Mesenchymal stem cell (in vitro differentiated cells and primary cell): ENCODE measurements at regions not wholly inside any gene's neighbourhood (a gene's known extent, or its start where the extent isn't known, plus 50 kb on each side); places are given as distances from the start of the nearest gene placed in this dataset.
A peak's percentile ranks its signal among the peaks of the same experiment; 100 is the strongest.

Source experiments
- DNase-seq: peaks from one replicate; pipeline ENCODE4 v3.0.0-alpha.2; 2013
- H2AFZ ChIP-seq: one replicate; pipeline ENCODE4 v1.6.1; 2013; ENCODE audit warnings: low read depth, mild to moderate bottlenecking, control low read depth, inconsistent platforms, low read length, moderate library complexity
- H2AK5ac ChIP-seq: 2 replicates; pipeline ENCODE4 v1.6.1; 2013; ENCODE audit warnings: low read length, moderate library complexity, mild to moderate bottlenecking, inconsistent platforms; ENCODE audit not compliant: severe bottlenecking
- H2BK120ac ChIP-seq: one replicate; pipeline ENCODE4 v1.6.1; 2013; ENCODE audit warnings: low read depth, mild to moderate bottlenecking, inconsistent platforms, low read length, moderate library complexity
- H2BK12ac ChIP-seq, 2 experiments: one replicate each; pipeline ENCODE4 v1.6.1; 2013; ENCODE audit warnings: inconsistent platforms in 2 of 2, low read length in 2 of 2, mild to moderate bottlenecking in 2 of 2, moderate library complexity in 2 of 2, control low read depth in 1 of 2
- H2BK15ac ChIP-seq: one replicate; pipeline ENCODE4 v1.6.1; 2013; ENCODE audit warnings: mild to moderate bottlenecking, low read depth, inconsistent platforms; ENCODE audit not compliant: poor library complexity, severe bottlenecking
- H2BK5ac ChIP-seq: 2 replicates; pipeline ENCODE4 v1.6.1; 2013; ENCODE audit warnings: low read depth, mild to moderate bottlenecking, low read length, control low read depth, inconsistent platforms; ENCODE audit not compliant: poor library complexity, severe bottlenecking
- H3K14ac ChIP-seq, 2 experiments: one replicate each; pipeline ENCODE4 v1.6.1; 2013; ENCODE audit warnings: inconsistent platforms in 2 of 2, low read length in 2 of 2, control low read depth in 1 of 2, mild to moderate bottlenecking in 1 of 2, moderate library complexity in 1 of 2
- H3K18ac ChIP-seq, 2 experiments: one replicate each; pipeline ENCODE4 v1.6.1; 2013; ENCODE audit warnings: inconsistent platforms in 2 of 2, low read length in 2 of 2, control low read depth in 1 of 2, low read depth in 1 of 2, mild to moderate bottlenecking in 1 of 2
- H3K23ac ChIP-seq, 2 experiments: one replicate each; pipeline ENCODE4 v1.6.1; 2013; ENCODE audit warnings: inconsistent platforms in 2 of 2, low read length in 2 of 2, mild to moderate bottlenecking in 2 of 2, moderate library complexity in 2 of 2, control low read depth in 1 of 2
- H3K27ac ChIP-seq: 2 replicates; pipeline ENCODE4 v1.5.1; 2013; ENCODE audit warnings: mild to moderate bottlenecking, moderate library complexity, low read length, control low read depth, inconsistent platforms; ENCODE audit not compliant: poor library complexity, severe bottlenecking
- H3K27me3 ChIP-seq, 2 experiments: 2 replicates each; pipeline versions ENCODE4 v1.6.1 to v1.7.0; 2013; ENCODE audit warnings: low read length in 2 of 2, mild to moderate bottlenecking in 2 of 2, moderate library complexity in 2 of 2, control low read depth in 1 of 2, inconsistent platforms in 1 of 2; ENCODE audit not compliant: control insufficient read depth in 1 of 2, insufficient read depth in 1 of 2
- H3K36me3 ChIP-seq, 2 experiments: 2 replicates each; pipeline versions ENCODE4 v1.6.1 to v1.7.0; 2013; ENCODE audit warnings: low read length in 2 of 2, control low read depth in 1 of 2, inconsistent platforms in 1 of 2, low read depth in 1 of 2, mild to moderate bottlenecking in 1 of 2; ENCODE audit not compliant: insufficient read depth in 2 of 2, control insufficient read depth in 1 of 2
- H3K4ac ChIP-seq, 2 experiments: one replicate each; pipeline ENCODE4 v1.6.1; 2013; ENCODE audit warnings: inconsistent platforms in 2 of 2, low read length in 2 of 2, mild to moderate bottlenecking in 2 of 2, moderate library complexity in 2 of 2, control low read depth in 1 of 2, low read depth in 1 of 2
- H3K4me1 ChIP-seq: 2 replicates; pipeline ENCODE4 v1.6.1; 2013; ENCODE audit warnings: low read depth, low read length, control low read depth; ENCODE audit not compliant: control insufficient read depth, insufficient read depth
- H3K4me2 ChIP-seq: 2 replicates; pipeline ENCODE4 v1.6.1; 2013; ENCODE audit warnings: low read length, mild to moderate bottlenecking, inconsistent platforms; ENCODE audit not compliant: poor library complexity, severe bottlenecking
- H3K4me3 ChIP-seq, 2 experiments: 2 replicates each; pipeline versions ENCODE4 v1.5.1 to v1.7.0; 2013; ENCODE audit warnings: low read length in 2 of 2, mild to moderate bottlenecking in 2 of 2, control low read depth in 1 of 2, low read depth in 1 of 2; ENCODE audit not compliant: insufficient read depth in 1 of 2
- H3K79me1 ChIP-seq: replicated peaks from 2 replicates; pipeline ENCODE4 v1.6.1; 2013; ENCODE audit warnings: mild to moderate bottlenecking, control low read depth, low read length, inconsistent platforms; ENCODE audit not compliant: poor library complexity, severe bottlenecking
- H3K9ac ChIP-seq: 2 replicates; pipeline ENCODE4 v1.7.0; 2013; ENCODE audit warnings: mild to moderate bottlenecking, low read length, moderate library complexity
- H3K9me3 ChIP-seq: 2 replicates; pipeline ENCODE4 v1.7.0; 2013; ENCODE audit warnings: mild to moderate bottlenecking, low read length; ENCODE audit not compliant: control insufficient read depth
- H4K8ac ChIP-seq: one replicate; pipeline ENCODE4 v1.6.1; 2013; ENCODE audit warnings: inconsistent platforms, mild to moderate bottlenecking, low read length, moderate library complexity
- H4K91ac ChIP-seq: one replicate; pipeline ENCODE4 v1.6.1; 2013; ENCODE audit warnings: mild to moderate bottlenecking, low read length, inconsistent platforms
- WGBS: methylation state at CpG from one replicate; pipeline ENCODE4 v1.1.7; 2013; ENCODE audit warnings: mixed read lengths; 5-methylcytosine and 5-hydroxymethylcytosine counted together

GRCh38 chr12:124466216-124467128, 100.9 kb downstream of the NCOR2 start:
- H2AK5ac ChIP-seq = peak overlapping the region; percentile 57
- H3K4me2 ChIP-seq = no peak overlapping the region
- peak overlapping the region in 1 of 2 experiments; percentile 89 for H3K14ac ChIP-seq

GRCh38 chr12:124465473-124465872, 101.9 kb downstream of the NCOR2 start:
- peak overlapping the region; percentile 6 to 94 for H2BK12ac ChIP-seq
- H3K4me1 ChIP-seq = peaks cover 49% of the 10 kb centered on the region
- no peak overlapping the region for H2AFZ ChIP-seq
- peak overlapping the region; percentile 66 for H4K8ac ChIP-seq
- H3K4me3 ChIP-seq = no peak overlapping the region
- H3K23ac ChIP-seq = peak overlapping the region in 1 of 2 experiments; percentile 50
- H3K27me3 ChIP-seq = no peaks in the 10 kb centered on the region
- peak overlapping the region in 1 of 2 experiments; percentile 87 for H3K4ac ChIP-seq
- peak overlapping the region; percentile 87 for H2BK120ac ChIP-seq
- WGBS = 94% methylated on average over 1 of the region's 1 CpG
- H2BK5ac ChIP-seq = peak overlapping the region; percentile 59
- peak overlapping the region in 1 of 2 experiments; percentile 53 for H3K14ac ChIP-seq
- peak overlapping the region; percentile 96 for H4K91ac ChIP-seq
- H3K9me3 ChIP-seq = peaks cover 22% of the 10 kb centered on the region
- peak overlapping the region; percentile 80 for H3K27ac ChIP-seq
- H3K79me1 ChIP-seq = peaks cover 35% of the 10 kb centered on the region
- H2AK5ac ChIP-seq = peak overlapping the region; percentile 28
- H3K36me3 ChIP-seq = peaks cover 63 to 71% of the 10 kb centered on the region in 2 experiments
- H3K9ac ChIP-seq = no peak overlapping the region
- peak overlapping the region; percentile 68 to 98 for H3K18ac ChIP-seq
- H3K4me2 ChIP-seq = no peak overlapping the region
- no peak overlapping the region for H2BK15ac ChIP-seq
- no peak for DNase-seq

More at GRCh38 chr12:124466216-124467128, 100.9 kb downstream of the NCOR2 start:
- H3K18ac ChIP-seq = peak overlapping the region; percentile 85 to 98
- H2BK120ac ChIP-seq = peak overlapping the region; percentile 87
- H3K27ac ChIP-seq = peak overlapping the region; percentile 81
- H2AFZ ChIP-seq = no peak overlapping the region
- DNase-seq = peak; percentile 93
- H3K27me3 ChIP-seq = no peaks in the 10 kb centered on the region
- peak overlapping the region in 1 of 2 experiments; percentile 16 for H3K23ac ChIP-seq
- H2BK5ac ChIP-seq = no peak overlapping the region
- peaks cover 22% of the 10 kb centered on the region for H3K9me3 ChIP-seq
- no peak overlapping the region for H3K4me3 ChIP-seq
- 52% methylated on average over 28 of the region's 29 CpGs for WGBS
- H3K4me1 ChIP-seq = peaks cover 49% of the 10 kb centered on the region
- H3K4ac ChIP-seq = peak overlapping the region; percentile 92 to 97
- no peak overlapping the region for H3K9ac ChIP-seq
- H2BK15ac ChIP-seq = peak overlapping the region; percentile 19
- peak overlapping the region; percentile 96 for H4K91ac ChIP-seq
- peaks cover 35% of the 10 kb centered on the region for H3K79me1 ChIP-seq
- H2BK12ac ChIP-seq = peak overlapping the region; percentile 85 to 94
- H3K36me3 ChIP-seq = peaks cover 69 to 71% of the 10 kb centered on the region in 2 experiments
- H4K8ac ChIP-seq = peak overlapping the region; percentile 93

GRCh38 chr12:124464830-124465229, 102.6 kb downstream of the NCOR2 start:
- H3K27ac ChIP-seq = peak overlapping the region; percentile 46
- no peak overlapping the region for H3K14ac ChIP-seq
- H3K23ac ChIP-seq = no peak overlapping the region
- H3K79me1 ChIP-seq = peaks cover 37% of the 10 kb centered on the region
- peak overlapping the region in 1 of 2 experiments; percentile 51 for H3K4ac ChIP-seq
- no peak overlapping the region for H3K4me3 ChIP-seq
- peak overlapping the region; percentile 75 to 79 for H2BK12ac ChIP-seq
- H4K8ac ChIP-seq = peak overlapping the region; percentile 46
- H3K18ac ChIP-seq = peak overlapping the region; percentile 52 to 58
- peak overlapping the region; percentile 3 for H2AFZ ChIP-seq
- no peaks in the 10 kb centered on the region for H3K27me3 ChIP-seq
- H3K4me2 ChIP-seq = no peak overlapping the region
- peak overlapping the region; percentile 82 for H2BK15ac ChIP-seq
- H3K9ac ChIP-seq = no peak overlapping the region
- peaks cover 61 to 72% of the 10 kb centered on the region in 2 experiments for H3K36me3 ChIP-seq
- H2BK120ac ChIP-seq = no peak overlapping the region
- WGBS = 100% methylated on average over 3 of the region's 4 CpGs
- peak overlapping the region; percentile 28 for H2AK5ac ChIP-seq
- no peak for DNase-seq
- H3K9me3 ChIP-seq = peaks cover 16% of the 10 kb centered on the region
- H2BK5ac ChIP-seq = no peak overlapping the region
- peak overlapping the region; percentile 56 for H4K91ac ChIP-seq
- H3K4me1 ChIP-seq = peaks cover 52% of the 10 kb centered on the region

GRCh38 chr12:124464062-124464461, 103.3 kb downstream of the NCOR2 start:
- WGBS = 50% methylated on average over 4 of the region's 4 CpGs

More at GRCh38 chr12:124464062-124464461, 103.3 kb downstream of the NCOR2 start:
- Histone ChIP-seq H3K18ac (peak overlapping the region in 1 of 2 experiments; percentile 3), H4K8ac (no peak overlapping the region), H3K14ac (no peak overlapping the region), H2BK5ac (no peak overlapping the region), H3K36me3 (peaks cover 61 to 72% of the 10 kb centered on the region in 2 experiments), H3K9ac (no peak overlapping the region), H3K27ac (peak overlapping the region; percentile 82), H3K4me2 (no peak overlapping the region), H2AK5ac (peak overlapping the region; percentile 1), H3K23ac (no peak overlapping the region), H2BK12ac (no peak overlapping the region), H3K4me1 (peaks cover 52% of the 10 kb centered on the region), H3K9me3 (peaks cover 11% of the 10 kb centered on the region), H2BK15ac (no peak overlapping the region), H3K4me3 (no peak overlapping the region), H2BK120ac (no peak overlapping the region), H2AFZ (no peak overlapping the region), H3K79me1 (peaks cover 38% of the 10 kb centered on the region), H4K91ac (no peak overlapping the region), H3K27me3 (no peaks in the 10 kb centered on the region), H3K4ac (no peak overlapping the region)
- DNase-seq = peak; percentile 34
